HuH-7.5 (cell line): ENCODE measurements at regions not wholly inside any gene's neighbourhood (a gene's known extent, or its start where the extent isn't known, plus 50 kb on each side); places are given as distances from the start of the nearest gene placed in this dataset.
"Not testable (repeated sequence)": the region's sequence is repeated elsewhere in the genome, so short reads cannot be mapped to it uniquely, and the experiment has no call there.

ENCODE experiments used
- DNase-seq: peaks from one replicate; pipeline ENCODE4 v3.0.0; 2011; ENCODE audit warnings: low spot score

DNA sequence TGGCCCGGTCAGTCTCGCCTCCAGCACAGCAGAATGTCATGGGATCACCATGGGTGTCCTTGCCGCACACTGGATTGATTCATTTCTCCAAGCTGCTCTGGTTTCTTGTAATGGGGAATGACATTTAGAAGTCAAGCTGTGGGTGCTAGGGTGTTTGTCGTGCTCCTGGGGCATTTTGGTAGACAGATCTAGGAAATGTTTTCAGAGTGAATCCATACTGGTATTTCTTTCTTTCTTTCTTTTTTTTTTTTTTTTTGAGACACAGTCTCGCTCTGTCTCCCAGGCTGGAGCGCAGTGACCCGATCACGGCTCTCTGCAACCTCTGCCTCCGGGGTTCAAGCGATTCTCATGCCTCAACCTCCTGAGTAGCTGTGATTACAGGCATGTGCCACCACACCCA lies 100.0 kb upstream of the PZP start:
- DNase-seq, result not testable (repeated sequence)

DNA sequence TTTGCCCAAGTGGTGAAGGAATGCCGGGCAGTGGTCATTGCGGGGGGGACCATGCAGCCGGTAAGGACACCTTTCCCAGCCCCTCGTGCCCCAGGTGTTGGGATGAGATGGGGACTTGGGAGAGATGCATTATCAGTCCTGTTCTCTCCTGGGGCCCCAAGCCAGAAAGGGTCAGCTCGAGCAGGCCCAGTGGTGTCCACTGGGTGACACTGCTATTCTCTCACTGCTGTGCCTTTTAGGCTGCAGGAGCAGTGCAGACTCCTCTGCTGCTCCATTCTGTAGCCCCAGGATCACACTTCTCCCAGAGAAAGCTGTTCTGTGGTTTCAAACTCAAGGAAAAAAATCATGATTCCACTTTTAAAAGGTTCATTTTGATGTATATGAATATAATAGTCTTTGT lies 99.1 kb upstream of the PZP start:
- DNase-seq, result not testable (repeated sequence)

DNA sequence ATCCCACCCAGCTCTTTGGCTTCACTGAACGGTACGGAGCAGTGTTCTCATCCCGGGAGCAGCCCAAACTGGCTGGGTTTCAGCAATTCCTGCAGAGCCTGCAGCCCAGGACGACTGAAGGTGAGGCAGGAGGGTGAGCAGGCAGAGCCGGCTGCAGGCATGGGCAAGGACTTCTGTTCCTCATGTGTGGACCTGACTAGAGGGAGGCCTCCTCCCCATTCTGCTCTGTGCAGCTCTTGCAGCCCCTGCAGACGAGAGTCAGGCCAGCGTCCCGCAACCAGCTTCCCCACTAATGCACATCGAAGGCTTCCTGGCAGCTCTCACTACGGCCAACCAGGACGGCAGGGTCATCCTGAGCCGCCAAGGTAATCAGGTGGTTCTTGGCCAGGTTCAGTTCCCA lies 97.8 kb upstream of the PZP start:
- DNase-seq, result not testable (repeated sequence)

DNA sequence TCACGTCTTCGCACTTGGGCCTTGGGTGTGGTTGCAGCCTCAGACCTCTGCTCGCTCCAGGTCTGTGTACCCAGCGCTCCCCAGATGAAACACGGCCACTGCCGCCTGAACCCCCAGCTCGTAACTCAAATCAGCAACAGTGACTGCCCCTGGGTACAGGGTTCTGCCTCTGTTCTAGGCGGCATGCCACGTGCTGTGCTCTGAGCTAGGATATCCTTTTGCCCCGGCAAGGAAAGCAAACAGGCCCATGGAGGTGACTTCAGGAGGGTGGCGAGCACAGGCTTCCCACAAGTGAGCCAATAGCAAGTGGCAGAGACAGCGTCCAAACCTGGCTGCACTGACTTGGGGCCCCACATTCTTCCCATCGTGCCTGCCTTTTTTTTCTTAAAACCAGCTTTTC lies 96.3 kb upstream of the PZP start:
- not testable (repeated sequence) for DNase-seq

DNA sequence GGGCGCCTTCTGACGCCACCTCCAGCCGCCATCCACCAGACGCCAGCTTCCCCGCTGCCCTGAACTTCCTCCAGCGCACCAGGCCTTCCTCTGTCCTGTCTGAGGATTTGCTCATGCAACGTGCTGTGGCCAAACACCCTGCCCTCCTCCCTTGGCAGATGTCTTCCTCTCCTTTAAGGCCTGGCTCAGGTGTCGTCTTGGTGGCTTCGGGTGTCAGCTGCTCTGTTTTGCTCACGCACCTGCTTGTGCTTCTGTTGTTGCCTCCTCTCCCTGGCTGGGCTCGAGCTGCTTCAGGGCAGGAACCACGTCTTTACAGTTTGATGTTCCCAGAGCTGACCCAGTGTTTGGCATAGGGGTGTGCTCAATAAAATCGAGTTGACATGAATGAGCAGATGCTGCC lies 87.7 kb upstream of the PZP start:
- not testable (repeated sequence) for DNase-seq

DNA sequence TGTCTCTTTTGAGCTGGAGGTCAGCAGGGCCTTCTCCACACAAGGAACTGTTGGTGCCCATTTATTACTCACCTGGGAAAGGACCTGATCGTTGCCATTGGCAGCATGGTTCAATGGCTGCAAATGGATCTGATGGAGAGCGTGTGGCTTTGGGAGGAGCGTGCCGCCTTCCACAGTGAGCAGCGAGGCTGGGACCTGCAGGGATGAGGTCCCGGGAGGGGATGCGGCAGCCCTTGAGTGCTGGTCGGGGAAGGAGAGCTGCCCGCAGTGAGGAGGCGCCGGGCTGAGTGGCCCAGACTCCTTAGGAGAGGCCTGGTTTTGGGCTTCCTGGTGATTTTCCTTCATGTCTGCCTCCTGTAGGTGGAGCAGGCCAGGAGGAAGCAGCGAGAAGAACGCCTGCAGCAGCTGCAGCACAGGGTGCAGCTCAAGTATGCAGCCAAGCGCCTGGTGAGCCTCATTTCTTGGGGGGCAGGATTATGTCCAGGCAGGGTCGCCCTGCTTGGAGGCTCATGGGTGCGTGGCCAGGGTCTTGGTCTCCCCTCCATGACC lies 86.0 kb upstream of the PZP start:
- not testable (repeated sequence) for DNase-seq

DNA sequence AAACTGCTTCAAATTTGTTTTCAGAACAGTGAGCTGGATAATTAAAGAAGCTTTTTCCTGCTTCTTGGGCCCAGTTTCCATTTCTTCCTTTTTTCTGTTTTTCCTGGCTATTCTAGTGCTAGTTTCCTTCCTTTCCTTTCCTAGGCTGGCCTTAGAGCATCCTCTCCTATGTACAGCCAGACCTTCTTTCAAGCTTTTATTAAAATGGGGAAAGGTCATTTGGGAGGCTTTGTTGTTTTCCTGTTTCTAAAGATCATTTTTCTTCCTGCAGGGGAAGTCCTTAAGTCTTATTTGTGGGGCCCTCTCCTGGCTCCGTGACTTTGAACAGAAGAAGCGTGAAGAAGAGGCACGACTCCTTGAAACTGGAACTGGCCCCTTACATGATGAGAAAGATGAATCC lies 85.2 kb upstream of the PZP start:
- not testable (repeated sequence) for DNase-seq

DNA sequence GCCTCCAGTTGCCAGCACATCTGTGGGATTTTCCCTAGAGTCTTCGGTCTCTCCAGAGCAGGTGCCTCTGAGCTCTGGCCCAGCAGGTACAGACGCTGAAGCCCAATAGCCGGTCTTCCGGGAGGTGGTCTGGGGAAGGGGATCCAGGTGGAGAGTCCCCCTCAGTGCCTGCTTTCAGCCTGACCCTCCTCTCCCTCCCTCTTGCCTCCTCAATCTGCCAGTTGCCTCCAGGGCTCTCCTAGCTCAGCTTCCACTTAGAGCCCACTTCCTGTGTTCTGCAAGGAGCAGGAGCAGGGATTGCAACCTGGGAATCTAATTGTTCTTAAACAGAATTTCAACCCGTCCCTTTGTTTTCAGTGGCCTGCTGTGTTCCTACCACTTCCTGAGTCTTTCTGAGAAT lies 81.8 kb upstream of the PZP start:
- DNase-seq, result not testable (repeated sequence)

DNA sequence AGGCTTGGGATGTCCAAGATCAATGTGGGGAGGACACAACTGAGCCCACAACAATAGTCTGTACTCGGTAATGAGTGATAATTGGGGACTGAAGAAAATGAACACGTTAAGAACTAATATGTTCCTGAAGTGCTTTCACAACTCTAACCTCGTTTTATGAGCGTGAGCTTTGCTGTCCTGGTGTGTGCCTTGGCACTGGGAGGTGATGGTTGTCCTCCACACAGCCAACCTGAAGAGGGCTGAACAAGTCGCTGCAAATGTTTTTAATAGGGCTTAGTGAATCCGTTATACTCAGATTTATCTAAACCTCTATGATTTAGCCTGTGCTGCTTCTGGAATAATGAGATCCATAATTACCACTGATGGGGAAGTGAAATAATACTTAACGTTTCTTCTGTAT lies 76.5 kb upstream of the PZP start:
- DNase-seq, result not testable (repeated sequence)

DNA sequence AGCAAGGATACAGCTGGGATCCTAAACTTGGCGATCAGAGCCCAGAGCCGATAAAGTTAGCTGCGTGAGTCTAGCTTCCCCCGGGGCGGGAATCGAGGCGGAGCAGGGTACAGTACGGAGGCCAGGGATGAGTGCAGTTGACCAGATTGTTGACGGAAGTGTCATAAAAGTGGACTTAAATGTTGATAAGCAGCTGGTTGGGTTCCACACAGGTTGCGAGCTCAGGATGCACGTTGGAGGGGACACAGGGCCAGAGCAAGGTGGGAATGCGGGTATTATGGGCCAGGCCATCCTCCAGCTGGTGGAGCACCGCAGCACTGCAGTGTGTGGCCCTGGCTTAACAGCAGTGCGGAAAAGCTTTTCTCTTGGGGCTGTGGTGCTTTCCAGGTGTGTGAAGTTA lies 76.0 kb upstream of the PZP start:
- DNase-seq, result not testable (repeated sequence)

DNA sequence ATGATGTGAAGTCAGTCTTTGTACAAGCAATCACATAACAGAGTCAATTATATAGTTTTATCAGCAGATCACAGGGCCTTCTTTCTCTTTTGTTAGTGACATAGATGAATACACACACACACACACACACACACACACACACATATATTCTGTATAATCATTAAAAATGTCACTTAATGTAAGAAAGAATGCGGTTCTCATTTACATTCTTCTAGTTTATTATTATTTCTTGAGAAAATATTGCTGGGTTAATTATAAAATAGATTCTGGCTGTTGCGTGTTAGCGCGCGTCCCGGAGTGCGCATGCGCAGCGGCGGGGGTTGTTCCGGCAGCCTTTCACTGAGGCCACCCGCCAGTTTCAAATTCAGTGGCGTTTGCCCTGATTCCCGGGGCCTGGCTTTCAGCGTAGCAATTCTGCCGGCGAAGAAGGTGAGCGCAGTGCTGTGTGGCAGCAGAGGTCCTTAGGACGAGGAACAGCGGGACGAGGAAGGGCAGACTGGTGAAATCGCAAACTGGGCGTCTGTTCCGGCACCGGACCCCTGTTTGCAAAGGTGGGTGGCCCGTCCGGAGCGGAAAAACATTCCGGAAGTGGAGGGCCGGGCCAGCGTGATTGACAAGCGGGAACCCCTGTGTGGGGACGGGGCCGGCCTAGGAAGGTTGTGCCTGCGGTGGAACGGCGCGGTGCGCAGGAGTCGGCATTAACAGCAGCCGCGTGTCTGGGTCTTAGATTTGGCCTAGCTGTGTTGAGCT lies 75.3 kb upstream of the PZP start:
- peak; percentile 27 for DNase-seq

DNA sequence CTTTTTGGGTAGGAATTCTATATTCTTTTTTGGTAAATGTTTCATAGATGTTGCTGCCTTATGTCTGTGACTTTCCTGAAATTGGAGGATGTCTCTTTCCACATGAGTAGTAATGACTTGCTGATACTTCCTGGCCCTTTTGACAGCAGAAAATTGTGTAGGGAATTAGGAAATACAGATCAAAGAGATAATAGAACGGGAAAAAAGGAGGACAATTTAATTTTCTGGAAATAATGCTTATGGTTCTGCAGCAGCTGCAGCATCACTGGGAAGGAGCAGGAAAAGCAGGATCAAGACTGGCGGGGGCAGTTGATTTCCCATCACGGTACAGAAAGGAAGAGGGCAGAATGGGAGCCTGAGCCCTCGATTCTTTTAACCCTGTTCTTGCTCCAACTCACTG lies 68.8 kb upstream of the PZP start:
- no peak for DNase-seq

DNA sequence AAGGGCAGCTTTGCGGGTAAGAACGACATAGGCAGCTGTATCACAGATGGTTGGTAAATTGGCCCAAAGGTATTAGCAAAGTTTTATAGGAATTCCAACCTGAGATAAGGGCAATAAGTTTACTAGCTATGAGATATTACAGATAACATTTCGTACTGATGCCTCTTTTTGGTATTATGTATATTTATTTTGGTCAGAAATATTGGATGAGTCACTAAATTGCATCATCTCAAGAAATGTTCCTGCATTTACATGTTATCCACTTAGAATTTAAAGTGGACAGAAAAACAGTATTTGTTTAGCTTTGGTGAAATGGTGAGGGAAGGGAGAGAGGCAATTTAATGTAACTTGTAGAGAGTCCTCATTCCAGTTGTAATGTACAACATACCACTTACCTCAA lies 65.1 kb upstream of the PZP start:
- no peak for DNase-seq

DNA sequence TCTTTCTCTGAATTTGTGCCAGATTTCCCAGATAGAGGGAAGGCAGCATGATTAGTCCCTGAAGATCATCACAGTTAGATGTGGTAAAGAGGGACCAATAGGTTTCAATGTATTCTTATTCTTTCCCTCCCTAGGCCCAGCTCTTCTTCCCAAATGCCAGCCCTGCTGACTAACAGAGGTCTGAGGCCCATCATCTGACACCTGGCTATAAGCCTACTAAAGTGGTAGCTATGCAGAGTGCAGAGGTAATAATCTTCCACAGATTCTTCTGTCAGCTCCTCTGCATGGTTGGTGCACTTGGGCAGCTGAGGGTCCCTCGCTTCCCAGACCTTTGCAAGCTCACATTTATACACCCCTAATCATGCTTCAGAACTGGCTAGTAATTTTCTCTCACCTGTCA lies 63.7 kb upstream of the PZP start:
- DNase-seq, result no peak

DNA sequence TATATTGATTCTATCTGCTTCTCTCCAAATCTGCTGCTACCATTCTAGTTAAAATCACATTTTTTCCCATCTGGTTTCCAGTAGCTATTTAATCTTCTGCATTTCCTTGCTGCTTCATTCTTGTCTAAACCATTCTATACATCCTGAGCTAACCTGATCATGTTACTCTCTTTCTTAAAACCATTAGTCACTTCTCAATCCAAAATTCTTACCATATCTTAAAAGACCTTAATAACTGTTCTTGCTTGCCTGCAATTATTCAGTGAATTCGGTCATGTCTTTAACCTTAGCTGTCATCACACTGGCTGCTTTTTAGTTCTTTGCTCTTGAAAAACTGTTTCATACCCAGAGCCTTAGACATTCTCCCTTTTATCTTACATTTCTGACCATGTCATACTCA lies 56.4 kb upstream of the PZP start:
- DNase-seq, result no peak

DNA sequence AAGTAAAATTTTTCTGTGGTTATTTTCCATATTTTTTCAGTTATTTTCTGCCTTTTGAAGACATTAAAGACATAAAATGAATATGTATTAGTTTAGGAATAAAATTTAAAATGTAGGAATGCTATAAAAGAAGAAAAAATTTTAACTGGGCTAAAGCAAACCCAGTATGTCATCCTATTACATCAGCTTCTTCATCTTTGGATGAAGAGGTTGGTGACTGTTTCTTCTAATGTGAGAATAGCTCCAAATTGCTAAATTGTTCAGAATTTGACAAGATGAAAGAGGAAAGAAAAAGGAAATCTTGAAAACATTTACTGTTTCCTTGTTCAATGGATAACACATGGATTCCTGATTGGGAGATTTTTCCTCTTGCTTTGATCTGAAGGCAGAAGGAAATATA lies 52.7 kb upstream of the PZP start:
- no peak for DNase-seq

DNA sequence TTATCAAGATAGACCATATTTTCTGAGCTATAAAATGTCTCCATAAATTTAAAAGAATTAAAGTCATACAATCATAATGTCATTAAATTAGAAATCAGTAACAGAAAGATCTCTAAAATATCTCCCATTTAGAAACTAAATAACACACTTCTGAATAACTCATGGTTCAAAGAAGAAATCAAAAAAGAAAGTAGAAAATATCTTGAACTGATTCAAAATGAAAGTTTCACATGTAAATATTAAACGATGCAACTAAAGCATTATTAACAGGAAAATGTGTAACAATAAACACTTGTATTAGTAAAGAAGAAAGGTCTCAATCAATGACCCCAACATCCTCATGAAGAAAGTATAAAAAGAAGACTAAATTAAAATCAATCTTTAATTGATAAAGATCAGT lies 50.5 kb upstream of the PZP start:
- DNase-seq, result no peak
